B cell (primary cell): ENCODE measurements at regions not wholly inside any gene's neighbourhood (a gene's known extent, or its start where the extent isn't known, plus 50 kb on each side); places are given as distances from the start of the nearest gene placed in this dataset.

Experiments used
- ATAC-seq: fragments of 200-7000 bp; cut with Tn5 transposase; one replicate; pipeline ENCODE4 v1.10.0; 2021; ENCODE audit warnings: low read depth, mild to moderate bottlenecking, moderate number of reproducible peaks, moderate library complexity
- CTCF ChIA-PET: fragments of 350-600 bp; sonication (Branson Sonifier 250); formaldehyde crosslinking; loops from one replicate; lab custom pipeline; 2021; ENCODE audit warnings: antibody characterized with exemption, inconsistent platforms; lab: Charles Lee
- POLR2A ChIA-PET: fragments of 350-600 bp; sonication (Branson Sonifier 250); formaldehyde crosslinking; loops from one replicate; lab custom pipeline; 2021; ENCODE audit warnings: antibody characterized with exemption; lab: Charles Lee
- DNase-seq: peaks from one replicate; pipeline ENCODE4 v3.0.0; 2013
- H2AFZ ChIP-seq: 2 replicates; pipeline ENCODE4 v1.6.1; 2012; ENCODE audit warnings: mild to moderate bottlenecking, low read depth, low read length; ENCODE audit not compliant: insufficient read depth, poor library complexity, severe bottlenecking
- H3K27ac ChIP-seq, 2 donors: 1 replicate in 1 of 2; 2 replicates in 1 of 2; pipeline ENCODE4 v1.5.1; 2012 to 2013; ENCODE audit warnings: low read length in 2 of 2, mild to moderate bottlenecking in 2 of 2, moderate library complexity in 1 of 2
- H3K27me3 ChIP-seq, 4 experiments: fragments of 200-600 bp in 1 of 4; sonication (generic) in 1 of 4; replicated peaks in 1 of 4; 1 replicate in 2 of 4; 2 replicates in 2 of 4; pipeline versions ENCODE4 v1.6.1 to v1.7.0; 2013 to 2016; ENCODE audit warnings: low read length in 3 of 4, mild to moderate bottlenecking in 2 of 4, mixed read lengths in 1 of 4, moderate library complexity in 1 of 4; ENCODE audit not compliant: insufficient read depth in 4 of 4, control insufficient read depth in 3 of 4; ENCODE audit errors: control extremely low read depth in 1 of 4
- H3K36me3 ChIP-seq, 2 experiments: replicated peaks in 1 of 2; 1 replicate in 1 of 2; 2 replicates in 1 of 2; pipeline versions ENCODE4 v1.6.1 to v1.7.1; 2013; ENCODE audit warnings: low read length in 1 of 2; ENCODE audit not compliant: insufficient read depth in 2 of 2, control insufficient read depth in 1 of 2; ENCODE audit errors: control extremely low read depth in 1 of 2, extremely low read depth in 1 of 2
- H3K4me1 ChIP-seq, 2 donors: fragments of 200-600 bp in 1 of 2; sonication (generic) in 1 of 2; 1 replicate in 1 of 2; 2 replicates in 1 of 2; pipeline versions ENCODE4 v1.5.1 to v1.6.1; 2013 to 2017; ENCODE audit warnings: low read length in 2 of 2; ENCODE audit not compliant: control insufficient read depth in 2 of 2, insufficient read depth in 2 of 2
- H3K4me2 ChIP-seq: replicated peaks from 2 replicates; pipeline ENCODE3; 2012; ENCODE audit warnings: mild to moderate bottlenecking, low read depth, low read length; ENCODE audit not compliant: poor library complexity, severe bottlenecking
- H3K4me3 ChIP-seq, 5 experiments: fragments of 200-600 bp in 1 of 5; sonication (generic) in 1 of 5; 1 replicate in 3 of 5; 2 replicates in 2 of 5; pipeline versions ENCODE4 v1.5.1 to v1.7.0; 2011 to 2016; ENCODE audit warnings: low read length in 4 of 5, mild to moderate bottlenecking in 4 of 5, low read depth in 2 of 5, control low read depth in 1 of 5, moderate library complexity in 1 of 5; ENCODE audit not compliant: insufficient read depth in 1 of 5; ENCODE audit errors: control extremely low read depth in 1 of 5, extremely low read depth in 1 of 5
- H3K79me2 ChIP-seq: fragments of 200-600 bp; sonication (generic); one replicate; pipeline ENCODE4 v1.6.0; 2016; ENCODE audit warnings: low read length; ENCODE audit not compliant: control insufficient read depth, insufficient read depth
- H3K9ac ChIP-seq: fragments of 200-600 bp; sonication (generic); 2 replicates; pipeline ENCODE4 v1.6.1; 2017; ENCODE audit warnings: mild to moderate bottlenecking, low read length, moderate library complexity
- H3K9me3 ChIP-seq, 3 donors: one replicate each; pipeline versions ENCODE4 v1.6.1 to v1.7.1; 2013; ENCODE audit warnings: low read length in 2 of 3; ENCODE audit not compliant: control insufficient read depth in 2 of 3, insufficient read depth in 1 of 3; ENCODE audit errors: control extremely low read depth in 1 of 3
- H4K20me1 ChIP-seq: 2 replicates; pipeline ENCODE4 v1.6.0; 2012; ENCODE audit warnings: mild to moderate bottlenecking, low read length; ENCODE audit not compliant: insufficient read depth, control insufficient read depth, poor library complexity, severe bottlenecking
- H3K27ac Mint-ChIP-seq: one replicate; pipeline ENCODE4 v1.8.0; 2021; ENCODE audit warnings: mixed read lengths
- H3K27me3 Mint-ChIP-seq: one replicate; pipeline ENCODE4 v1.8.0; 2021; ENCODE audit warnings: mixed read lengths
- H3K4me1 Mint-ChIP-seq: one replicate; pipeline ENCODE4 v1.8.0; 2021; ENCODE audit warnings: mixed read lengths
- H3K4me3 Mint-ChIP-seq: one replicate; pipeline ENCODE4 v1.8.0; 2021; ENCODE audit warnings: mixed read lengths
- H3K9me3 Mint-ChIP-seq: one replicate; pipeline ENCODE4 v1.8.0; 2022; ENCODE audit warnings: mixed read lengths; ENCODE audit not compliant: insufficient read depth
- EZH2 ChIP-seq: IDR thresholded peaks from 2 replicates; pipeline ENCODE4 v1.6.1; 2012; ENCODE audit warnings: borderline replicate concordance, low read depth, mild to moderate bottlenecking, moderate library complexity, low read length; ENCODE audit not compliant: insufficient read depth, poor library complexity, severe bottlenecking
- intact Hi-C: fragments of 100-400 bp; cut with micrococcal nuclease; formaldehyde crosslinking; loops from one replicate; pipeline ENCODE4 v1.10.0; 2022
- TF ChIP-seq, protein P1 (sequence below): fragments of 200-600 bp; IDR thresholded peaks from one replicate; pipeline ENCODE4 v1.8.0; 2022; ENCODE audit warnings: antibody characterized with exemption, mild to moderate bottlenecking

DNA sequence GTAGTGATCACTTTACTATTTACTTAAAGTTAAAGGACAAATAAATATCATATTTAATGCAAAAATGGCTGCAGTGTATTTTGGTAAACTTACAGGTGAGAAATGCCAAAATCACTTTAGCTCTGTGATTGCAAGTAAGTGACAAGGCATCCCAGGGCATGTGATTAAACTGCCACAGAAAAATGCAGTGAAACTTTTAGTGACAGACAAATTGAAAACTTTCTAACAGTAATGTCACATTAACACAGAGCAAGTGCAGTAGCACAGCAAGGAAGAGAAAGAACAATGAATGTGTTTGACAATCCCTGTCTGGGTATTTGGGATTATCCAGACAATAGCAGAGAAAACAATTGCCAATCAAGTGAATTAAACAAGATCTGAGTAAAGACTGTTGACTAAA lies 606.8 kb downstream of the SLCO4C1 start:
- Mint-ChIP-seq H3K4me3 (no peak overlapping the region), H3K9me3 (no peaks in the 10 kb centered on the region), H3K27me3 (no peaks in the 10 kb centered on the region), H3K27ac (no peak overlapping the region), H3K4me1 (no peaks in the 10 kb centered on the region)
- no peaks in the 10 kb centered on the region for H3K9me3 ChIP-seq
- no peak overlapping the region for H3K4me3 ChIP-seq
- H3K4me2 ChIP-seq, result no peak overlapping the region
- H3K79me2 ChIP-seq, result no peaks in the 10 kb centered on the region
- no peak overlapping the region for H3K27ac ChIP-seq
- H2AFZ ChIP-seq, result no peak overlapping the region
- H3K9ac ChIP-seq, result no peak overlapping the region
- ATAC-seq, result no peak
- ChIA-PET POLR2A (no interaction called here), CTCF (no interaction called here)
- H3K36me3 ChIP-seq, result no peaks in the 10 kb centered on the region
- H3K4me1 ChIP-seq, result no peaks in the 10 kb centered on the region
- no peaks in the 10 kb centered on the region for H4K20me1 ChIP-seq
- no peaks in the 10 kb centered on the region for H3K27me3 ChIP-seq
- DNase-seq, result no peak
- intact Hi-C loops, result no loop called here
- TF ChIP-seq, protein P1, sequence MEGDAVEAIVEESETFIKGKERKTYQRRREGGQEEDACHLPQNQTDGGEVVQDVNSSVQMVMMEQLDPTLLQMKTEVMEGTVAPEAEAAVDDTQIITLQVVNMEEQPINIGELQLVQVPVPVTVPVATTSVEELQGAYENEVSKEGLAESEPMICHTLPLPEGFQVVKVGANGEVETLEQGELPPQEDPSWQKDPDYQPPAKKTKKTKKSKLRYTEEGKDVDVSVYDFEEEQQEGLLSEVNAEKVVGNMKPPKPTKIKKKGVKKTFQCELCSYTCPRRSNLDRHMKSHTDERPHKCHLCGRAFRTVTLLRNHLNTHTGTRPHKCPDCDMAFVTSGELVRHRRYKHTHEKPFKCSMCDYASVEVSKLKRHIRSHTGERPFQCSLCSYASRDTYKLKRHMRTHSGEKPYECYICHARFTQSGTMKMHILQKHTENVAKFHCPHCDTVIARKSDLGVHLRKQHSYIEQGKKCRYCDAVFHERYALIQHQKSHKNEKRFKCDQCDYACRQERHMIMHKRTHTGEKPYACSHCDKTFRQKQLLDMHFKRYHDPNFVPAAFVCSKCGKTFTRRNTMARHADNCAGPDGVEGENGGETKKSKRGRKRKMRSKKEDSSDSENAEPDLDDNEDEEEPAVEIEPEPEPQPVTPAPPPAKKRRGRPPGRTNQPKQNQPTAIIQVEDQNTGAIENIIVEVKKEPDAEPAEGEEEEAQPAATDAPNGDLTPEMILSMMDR, result no peak
- TF ChIP-seq EZH2, result no peak

DNA sequence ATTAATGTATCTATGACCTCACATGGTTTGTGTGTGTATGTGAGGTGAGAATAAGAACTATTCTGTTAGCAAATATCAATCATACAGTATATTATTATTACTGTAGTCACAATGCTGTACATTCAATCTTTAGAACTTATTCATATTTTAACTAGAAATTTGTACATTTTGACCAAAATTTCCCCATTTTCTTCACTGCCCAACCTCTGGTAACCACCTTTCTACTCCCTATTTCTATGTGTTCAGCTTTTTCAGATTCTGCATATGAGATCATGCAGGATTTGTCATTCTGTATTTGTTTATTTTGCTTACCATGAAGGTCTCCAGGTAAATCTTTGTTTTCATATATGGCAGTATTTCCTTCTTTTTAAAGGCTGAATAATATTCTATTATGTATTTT lies 607.9 kb downstream of the SLCO4C1 start:
- Mint-ChIP-seq H3K27ac (no peak overlapping the region), H3K9me3 (no peaks in the 10 kb centered on the region), H3K4me1 (no peaks in the 10 kb centered on the region), H3K27me3 (no peaks in the 10 kb centered on the region), H3K4me3 (no peak overlapping the region)
- Histone ChIP-seq H3K27ac (no peak overlapping the region), H3K36me3 (no peaks in the 10 kb centered on the region), H3K4me2 (no peak overlapping the region), H3K4me1 (no peaks in the 10 kb centered on the region), H3K4me3 (no peak overlapping the region), H3K9me3 (no peaks in the 10 kb centered on the region), H4K20me1 (no peaks in the 10 kb centered on the region), H3K79me2 (no peaks in the 10 kb centered on the region), H3K27me3 (no peaks in the 10 kb centered on the region), H3K9ac (no peak overlapping the region), H2AFZ (no peak overlapping the region)
- ChIA-PET CTCF (interaction anchor here (0.6 to 1.5 kb wide), 2 partner anchors 9 to 298 kb away, joined by 3 to 6 read pairs; no protein-coding TSS in a partner anchor), POLR2A (no interaction called here)
- ATAC-seq (no peak), DNase-seq (no peak)
- TF ChIP-seq EZH2, result no peak
- TF ChIP-seq, protein P1, result no peak
- intact Hi-C loops, result no loop called here
